H1 (cell line): ENCODE measurements at regions not wholly inside any gene's neighbourhood (a gene's known extent, or its start where the extent isn't known, plus 50 kb on each side); places are given as distances from the start of the nearest gene placed in this dataset.

ENCODE experiments used
- CTCF ChIA-PET: fragments of 300-600 bp; sonication (Branson Sonifier 250); formaldehyde crosslinking; loops from one replicate; lab custom pipeline; 2021; ENCODE audit not compliant: partially characterized antibody; lab: Charles Lee
- POLR2A ChIA-PET: fragments of 300-600 bp; sonication (Branson Sonifier 250); formaldehyde crosslinking; loops from one replicate; lab custom pipeline; 2021; ENCODE audit warnings: inconsistent platforms; ENCODE audit not compliant: partially characterized antibody; lab: Charles Lee
- DNase-seq, 2 experiments: peaks; one replicate each; pipeline versions ENCODE4 v3.0.0 to v3.0.0-alpha.2; 2010 to 2022; ENCODE audit warnings: low spot score in 2 of 2, low read depth in 1 of 2, mixed read lengths in 1 of 2
- FAIRE-seq: peaks from 2 replicates; lab custom pipeline; 2011; peaks lifted over from hg19 to GRCh38; lab: Jason Lieb, UNC
- H2AFZ ChIP-seq: 2 replicates; pipeline ENCODE4 v1.8.1; 2012; ENCODE audit warnings: low read length, inconsistent platforms
- H2AK5ac ChIP-seq: 2 replicates; pipeline ENCODE4 v1.6.1; 2013; ENCODE audit warnings: low read depth, low read length
- H2BK120ac ChIP-seq: replicated peaks from 2 replicates; pipeline ENCODE3; 2013; ENCODE audit warnings: low read depth, low read length, inconsistent platforms
- H2BK12ac ChIP-seq: 2 replicates; pipeline ENCODE4 v1.6.1; 2013; ENCODE audit warnings: low read depth, low read length
- H2BK15ac ChIP-seq: 2 replicates; pipeline ENCODE4 v1.6.1; 2013; ENCODE audit warnings: low read length
- H2BK20ac ChIP-seq: 2 replicates; pipeline ENCODE4 v1.6.1; 2013; ENCODE audit warnings: low read length
- H2BK5ac ChIP-seq: 2 replicates; pipeline ENCODE4 v1.6.1; 2013; ENCODE audit warnings: low read depth, low read length
- H3K14ac ChIP-seq: 2 replicates; pipeline ENCODE4 v1.6.1; 2013; ENCODE audit warnings: inconsistent platforms; ENCODE audit not compliant: insufficient read length
- H3K18ac ChIP-seq: 2 replicates; pipeline ENCODE4 v1.6.1; 2013; ENCODE audit warnings: low read length; ENCODE audit errors: extremely low read depth
- H3K23ac ChIP-seq: 2 replicates; pipeline ENCODE4 v1.6.1; 2013; ENCODE audit warnings: inconsistent platforms; ENCODE audit not compliant: insufficient read length
- H3K23me2 ChIP-seq: 2 replicates; pipeline ENCODE4 v1.6.1; 2013; ENCODE audit warnings: low read depth, low read length
- H3K27ac ChIP-seq: 2 replicates; pipeline ENCODE4 v1.6.1; 2011; ENCODE audit warnings: low read depth, low read length, inconsistent platforms
- H3K27me3 ChIP-seq, 4 experiments: replicated peaks in 1 of 4; 1 replicate in 1 of 4; 2 replicates in 3 of 4; pipeline versions ENCODE4 v1.6.1 to v1.8.1; 2011 to 2013; ENCODE audit warnings: low read length in 3 of 4, mild to moderate bottlenecking in 3 of 4, inconsistent platforms in 2 of 4, mixed read lengths in 2 of 4, moderate library complexity in 1 of 4; ENCODE audit not compliant: control insufficient read depth in 3 of 4, insufficient read depth in 3 of 4; ENCODE audit errors: extremely low read depth in 1 of 4
- H3K36me3 ChIP-seq, 4 experiments: 2 replicates each; pipeline versions ENCODE4 v1.6.1 to v1.8.1; 2011 to 2013; ENCODE audit warnings: mild to moderate bottlenecking in 4 of 4, low read length in 3 of 4, moderate library complexity in 2 of 4, control low read depth in 1 of 4, inconsistent platforms in 1 of 4; ENCODE audit not compliant: insufficient read depth in 4 of 4, control insufficient read depth in 2 of 4
- H3K4ac ChIP-seq: replicated peaks from 2 replicates; pipeline ENCODE3; 2013; ENCODE audit warnings: low read length, low read depth, mixed read lengths, inconsistent platforms; ENCODE audit not compliant: insufficient read length
- H3K4me1 ChIP-seq, 4 experiments: replicated peaks in 1 of 4; 1 replicate in 1 of 4; 2 replicates in 3 of 4; pipeline versions ENCODE4 v1.6.1 to v1.8.1; 2011 to 2013; ENCODE audit warnings: low read length in 3 of 4, inconsistent platforms in 2 of 4, mixed read lengths in 1 of 4; ENCODE audit not compliant: insufficient read depth in 4 of 4, control insufficient read depth in 3 of 4
- H3K4me2 ChIP-seq, 2 experiments: 2 replicates each; pipeline versions ENCODE4 v1.6.1 to v1.8.1; 2011 to 2013; ENCODE audit warnings: low read depth in 2 of 2, low read length in 2 of 2, control low read depth in 1 of 2, inconsistent platforms in 1 of 2, mild to moderate bottlenecking in 1 of 2; ENCODE audit not compliant: insufficient read depth in 1 of 2
- H3K4me3 ChIP-seq, 4 experiments: fragments of 200-600, 300-600 bp in 1 of 4; sonication (generic), shearing (Covaris generic), sonication (Bioruptor Twin) in 1 of 4; 2 replicates each; pipeline versions ENCODE4 v1.5.1 to v1.8.1; 2011 to 2016; ENCODE audit warnings: low read length in 4 of 4, low read depth in 3 of 4, control low read depth in 2 of 4, inconsistent platforms in 2 of 4, mild to moderate bottlenecking in 2 of 4, mixed read lengths in 1 of 4, moderate library complexity in 1 of 4; ENCODE audit not compliant: insufficient read depth in 2 of 4; ENCODE audit errors: extremely low read depth in 1 of 4
- H3K56ac ChIP-seq: replicated peaks from 2 replicates; pipeline ENCODE3; 2013; ENCODE audit warnings: low read depth, mild to moderate bottlenecking, mixed read lengths, low read length, inconsistent platforms; ENCODE audit not compliant: insufficient read length
- H3K79me1 ChIP-seq: 2 replicates; pipeline ENCODE4 v1.6.1; 2013; ENCODE audit warnings: low read depth, low read length, control low read depth
- H3K79me2 ChIP-seq, 2 experiments: 2 replicates each; pipeline versions ENCODE4 v1.6.1 to v1.8.1; 2012 to 2013; ENCODE audit warnings: low read length in 2 of 2, mild to moderate bottlenecking in 2 of 2, inconsistent platforms in 1 of 2; ENCODE audit not compliant: insufficient read depth in 2 of 2, control insufficient read depth in 1 of 2
- H3K9ac ChIP-seq, 4 experiments: replicated peaks in 1 of 4; 1 replicate in 1 of 4; 2 replicates in 3 of 4; pipeline versions ENCODE4 v1.6.1 to v1.8.1; 2011 to 2013; ENCODE audit warnings: low read depth in 3 of 4, low read length in 3 of 4, control low read depth in 2 of 4, mild to moderate bottlenecking in 2 of 4, moderate library complexity in 2 of 4, inconsistent platforms in 1 of 4; ENCODE audit errors: extremely low read depth in 1 of 4
- H3K9me3 ChIP-seq, 2 experiments: 2 replicates each; pipeline versions ENCODE4 v1.6.1 to v1.8.1; 2012 to 2013; ENCODE audit warnings: mild to moderate bottlenecking in 2 of 2, moderate library complexity in 2 of 2, control low read depth in 1 of 2, inconsistent platforms in 1 of 2, low read depth in 1 of 2, low read length in 1 of 2, mixed read lengths in 1 of 2; ENCODE audit not compliant: insufficient read depth in 2 of 2
- H4K20me1 ChIP-seq, 2 experiments: replicated peaks in 1 of 2; 2 replicates each; pipeline versions ENCODE3 to v1.8.1; 2011 to 2013; ENCODE audit warnings: inconsistent platforms in 2 of 2, low read length in 2 of 2, mild to moderate bottlenecking in 1 of 2; ENCODE audit not compliant: insufficient read depth in 2 of 2, control insufficient read depth in 1 of 2
- H4K5ac ChIP-seq: 2 replicates; pipeline ENCODE4 v1.6.1; 2013; ENCODE audit warnings: low read length, low read depth, mixed read lengths, inconsistent platforms; ENCODE audit not compliant: insufficient read length
- H4K8ac ChIP-seq: 2 replicates; pipeline ENCODE4 v1.8.0; 2013; ENCODE audit warnings: mild to moderate bottlenecking, moderate library complexity, low read length, inconsistent platforms; ENCODE audit not compliant: insufficient read depth; ENCODE audit errors: extremely low read depth
- H4K91ac ChIP-seq: replicated peaks from 2 replicates; pipeline ENCODE3; 2013; ENCODE audit warnings: low read length, mixed read lengths, inconsistent platforms; ENCODE audit not compliant: insufficient read length
- ASH2L ChIP-seq: fragments of 200-600, 300-600 bp; sonication (generic); IDR thresholded peaks from one replicate; pipeline ENCODE4 v1.7.1; 2017; ENCODE audit warnings: low read length
- BRCA1 ChIP-seq: IDR thresholded peaks from 2 replicates; pipeline ENCODE4 v1.6.1; 2012; ENCODE audit warnings: low read depth, low read length, improper control_type of control experiment
- CBX8 ChIP-seq: fragments of 300-800, 300-1000 bp; sonication (generic); IDR thresholded peaks from 2 replicates; pipeline ENCODE4 v1.7.1; 2016; ENCODE audit warnings: low read depth, low read length, borderline replicate concordance
- CREB1 ChIP-seq: IDR thresholded peaks from 2 replicates; pipeline ENCODE4 v1.6.1; 2012; ENCODE audit warnings: inconsistent platforms
- E2F6 ChIP-seq: IDR thresholded peaks from 2 replicates; pipeline ENCODE4 v1.6.1; 2012; ENCODE audit warnings: inconsistent platforms
- EGR1 ChIP-seq: IDR thresholded peaks from 2 replicates; pipeline ENCODE4 v1.6.1; 2011; ENCODE audit warnings: low read depth, low read length, borderline replicate concordance
- WGBS, 2 experiments: shearing (Covaris generic) in 1 of 2; methylation state at CpG; one replicate each; pipeline versions ENCODE4 v1.1.6 to v1.1.7; 2013 to 2015; ENCODE audit warnings: low lambda C conversion rate in 2 of 2, mixed read lengths in 2 of 2, inconsistent platforms in 1 of 2, low coverage in 1 of 2, missing lambda C conversion rate in 1 of 2; ENCODE audit not compliant: insufficient replicate concordance in 2 of 2, insufficient coverage in 1 of 2, insufficient read length in 1 of 2; ENCODE audit errors: extremely low coverage in 1 of 2, missing lambda C conversion rate in 1 of 2; 5-methylcytosine and 5-hydroxymethylcytosine counted together

DNA sequence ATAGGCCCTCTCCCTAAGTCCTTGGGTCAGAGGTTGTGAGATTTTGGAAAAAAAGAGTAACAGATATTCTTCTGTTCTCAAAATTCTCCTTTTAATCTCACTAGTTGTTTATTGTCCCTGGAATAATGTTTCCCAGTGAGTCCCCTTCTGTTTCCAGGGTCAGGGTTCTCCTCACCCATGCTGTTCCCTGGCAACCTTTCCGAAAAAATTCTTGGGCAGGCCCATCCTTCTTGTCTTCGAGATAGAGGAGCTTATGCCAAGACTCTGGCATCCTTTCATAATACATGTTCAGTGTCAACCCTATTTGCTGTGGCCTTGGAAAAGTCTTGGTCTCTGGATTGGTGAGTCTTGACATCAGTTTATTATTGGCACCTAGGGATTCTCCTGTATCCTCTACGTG lies 212.4 kb upstream of the FAR2 start:
- no peak for DNase-seq
- no peak overlapping the region for H3K4me2 ChIP-seq
- no peak overlapping the region for H2BK20ac ChIP-seq
- H3K23me2 ChIP-seq: no peaks in the 10 kb centered on the region
- no peak overlapping the region for H2AFZ ChIP-seq
- H2AK5ac ChIP-seq: no peak overlapping the region
- H2BK12ac ChIP-seq: no peak overlapping the region
- TF ChIP-seq BRCA1 (no peak), CREB1 (no peak), CBX8 (no peak), ASH2L (no peak), E2F6 (no peak), EGR1 (no peak)
- H4K8ac ChIP-seq: no peak overlapping the region
- H3K56ac ChIP-seq: no peak overlapping the region
- no peaks in the 10 kb centered on the region for H3K27me3 ChIP-seq
- H3K4ac ChIP-seq: no peak overlapping the region
- 65% methylated on average over 3 of the region's 3 CpGs; no CpG with 5 or more reads in 1 of the 2 experiments for WGBS, 2 experiments
- no peaks in the 10 kb centered on the region for H3K36me3 ChIP-seq
- H2BK15ac ChIP-seq: no peak overlapping the region
- ChIA-PET CTCF (interaction anchor here (1.5 kb wide), 1 partner anchor 9 kb away, joined by 3 read pairs; no protein-coding TSS in a partner anchor), POLR2A (no interaction called here)
- H3K9me3 ChIP-seq: no peaks in the 10 kb centered on the region
- no peak overlapping the region for H3K4me3 ChIP-seq
- no peak overlapping the region for H3K18ac ChIP-seq
- no peaks in the 10 kb centered on the region for H3K4me1 ChIP-seq
- no peak overlapping the region for H3K9ac ChIP-seq
- no peak overlapping the region for H4K91ac ChIP-seq
- H2BK5ac ChIP-seq: no peak overlapping the region
- H3K14ac ChIP-seq: no peak overlapping the region
- H4K5ac ChIP-seq: no peak overlapping the region
- no peak for FAIRE-seq
- no peak overlapping the region for H3K27ac ChIP-seq
- no peaks in the 10 kb centered on the region for H3K79me2 ChIP-seq
- no peak overlapping the region for H2BK120ac ChIP-seq
- H4K20me1 ChIP-seq: no peaks in the 10 kb centered on the region
- H3K79me1 ChIP-seq: no peaks in the 10 kb centered on the region
- no peak overlapping the region for H3K23ac ChIP-seq
